Lower leg skin (tissue), 3 donors: ENCODE measurements at regions not wholly inside any gene's neighbourhood (a gene's known extent, or its start where the extent isn't known, plus 50 kb on each side); places are given as distances from the start of the nearest gene placed in this dataset.

Experiments
- POLR2A ChIP-seq, 2 donors: fragments of 450-650 bp; IDR thresholded peaks; one replicate each; pipeline ENCODE4 v1.6.1; 2016 to 2017; ENCODE audit warnings: antibody characterized with exemption in 2 of 2, mild to moderate bottlenecking in 1 of 2, moderate library complexity in 1 of 2
- TF ChIP-seq, protein P1 (sequence below), 3 donors: fragments of 450-650 bp; IDR thresholded peaks; one replicate each; pipeline ENCODE4 v1.5.1; 2016; ENCODE audit warnings: antibody characterized with exemption in 3 of 3, mild to moderate bottlenecking in 3 of 3, moderate library complexity in 2 of 3

GRCh38 chr6:170162011-170162774 is 128.7 kb downstream of the DLL1 start:
- TF ChIP-seq, protein P1, sequence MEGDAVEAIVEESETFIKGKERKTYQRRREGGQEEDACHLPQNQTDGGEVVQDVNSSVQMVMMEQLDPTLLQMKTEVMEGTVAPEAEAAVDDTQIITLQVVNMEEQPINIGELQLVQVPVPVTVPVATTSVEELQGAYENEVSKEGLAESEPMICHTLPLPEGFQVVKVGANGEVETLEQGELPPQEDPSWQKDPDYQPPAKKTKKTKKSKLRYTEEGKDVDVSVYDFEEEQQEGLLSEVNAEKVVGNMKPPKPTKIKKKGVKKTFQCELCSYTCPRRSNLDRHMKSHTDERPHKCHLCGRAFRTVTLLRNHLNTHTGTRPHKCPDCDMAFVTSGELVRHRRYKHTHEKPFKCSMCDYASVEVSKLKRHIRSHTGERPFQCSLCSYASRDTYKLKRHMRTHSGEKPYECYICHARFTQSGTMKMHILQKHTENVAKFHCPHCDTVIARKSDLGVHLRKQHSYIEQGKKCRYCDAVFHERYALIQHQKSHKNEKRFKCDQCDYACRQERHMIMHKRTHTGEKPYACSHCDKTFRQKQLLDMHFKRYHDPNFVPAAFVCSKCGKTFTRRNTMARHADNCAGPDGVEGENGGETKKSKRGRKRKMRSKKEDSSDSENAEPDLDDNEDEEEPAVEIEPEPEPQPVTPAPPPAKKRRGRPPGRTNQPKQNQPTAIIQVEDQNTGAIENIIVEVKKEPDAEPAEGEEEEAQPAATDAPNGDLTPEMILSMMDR (IDR thresholded peaks at IDR 0.05), result no peak
- no peak for TF ChIP-seq POLR2A (IDR thresholded peaks at IDR 0.05)
